ENCODE measurements at regions not wholly inside any gene's neighbourhood (a gene's known extent, or its start where the extent isn't known, plus 50 kb on each side); places are given as distances from the start of the nearest gene placed in this dataset.

GRCh38 chr4:3660928-3661515 is 105.2 kb upstream of the ADRA2C start:
- no peak overlapping the region for H3K4me3 ChIP-seq
- H3K27ac ChIP-seq = no peak overlapping the region
- H3K36me3 ChIP-seq = no peaks in the 10 kb centered on the region
- H3K4me1 ChIP-seq = no peaks in the 10 kb centered on the region
- TF ChIP-seq CTCF (IDR thresholded peaks at IDR 0.05) = no peak
- H3K9me3 ChIP-seq = no peaks in the 10 kb centered on the region
- H3K27me3 ChIP-seq = no peaks in the 10 kb centered on the region
- no peak for DNase-seq (ENCODE audit: low spot score)

GRCh38 chr4:3660086-3660927 is 105.9 kb upstream of the ADRA2C start:
- no peaks in the 10 kb centered on the region for H3K4me1 ChIP-seq
- no peak overlapping the region for H3K4me3 ChIP-seq
- no peak for TF ChIP-seq CTCF (IDR thresholded peaks at IDR 0.05)
- H3K9me3 ChIP-seq = no peaks in the 10 kb centered on the region
- H3K27ac ChIP-seq = no peak overlapping the region
- DNase-seq (ENCODE audit: low spot score) = no peak
- H3K27me3 ChIP-seq = no peaks in the 10 kb centered on the region
- H3K36me3 ChIP-seq = no peaks in the 10 kb centered on the region

GRCh38 chr4:3659131-3659530 is 107.1 kb upstream of the ADRA2C start:
- Histone ChIP-seq H3K36me3 (no peaks in the 10 kb centered on the region), H3K27ac (no peak overlapping the region), H3K9me3 (no peaks in the 10 kb centered on the region), H3K27me3 (no peaks in the 10 kb centered on the region), H3K4me1 (no peaks in the 10 kb centered on the region), H3K4me3 (no peak overlapping the region)
- DNase-seq (ENCODE audit: low spot score) = no peak
- TF ChIP-seq CTCF (IDR thresholded peaks at IDR 0.05) = no peak

GRCh38 chr4:3658530-3658913 is 107.7 kb upstream of the ADRA2C start:
- Histone ChIP-seq H3K36me3 (no peaks in the 10 kb centered on the region), H3K27ac (no peak overlapping the region), H3K4me3 (no peak overlapping the region), H3K9me3 (no peaks in the 10 kb centered on the region), H3K27me3 (no peaks in the 10 kb centered on the region), H3K4me1 (no peaks in the 10 kb centered on the region)
- TF ChIP-seq CTCF (IDR thresholded peaks at IDR 0.05) = no peak
- no peak for DNase-seq (ENCODE audit: low spot score)

GRCh38 chr4:3657902-3658529 is 108.2 kb upstream of the ADRA2C start:
- no peak for TF ChIP-seq CTCF (IDR thresholded peaks at IDR 0.05)
- H3K9me3 ChIP-seq = no peaks in the 10 kb centered on the region
- H3K27ac ChIP-seq = no peak overlapping the region
- no peaks in the 10 kb centered on the region for H3K36me3 ChIP-seq
- no peaks in the 10 kb centered on the region for H3K4me1 ChIP-seq
- no peaks in the 10 kb centered on the region for H3K27me3 ChIP-seq
- no peak overlapping the region for H3K4me3 ChIP-seq
- DNase-seq (ENCODE audit: low spot score) = no peak
